SU-DHL-6 (cell line): ENCODE measurements at regions not wholly inside any gene's neighbourhood (a gene's known extent, or its start where the extent isn't known, plus 50 kb on each side); places are given as distances from the start of the nearest gene placed in this dataset.
A peak's percentile ranks its signal among the peaks of the same experiment; 100 is the strongest.

Experiments used
- H2AFZ ChIP-seq: fragments of 200-600 bp; sonication (generic); 2 replicates; pipeline ENCODE4 v1.6.1; 2014; ENCODE audit warnings: low read depth, mild to moderate bottlenecking, moderate library complexity, mixed read lengths, antibody characterized with exemption, low read length; ENCODE audit not compliant: severe bottlenecking
- H3F3A ChIP-seq: fragments of 200-600 bp; shearing (Covaris generic); 2 replicates; pipeline ENCODE4 v1.6.0; 2016; ENCODE audit warnings: antibody characterized with exemption, mild to moderate bottlenecking; ENCODE audit not compliant: insufficient read depth
- H3K27ac ChIP-seq: fragments of 200-600 bp; sonication (generic); 2 replicates; pipeline ENCODE4 v1.5.1; 2016; ENCODE audit warnings: low read depth, mild to moderate bottlenecking, low read length, moderate library complexity, mixed read lengths
- H3K27me3 ChIP-seq: fragments of 200-600 bp; sonication (generic), shearing (Covaris generic); 2 replicates; pipeline ENCODE4 v1.6.0; 2014; ENCODE audit warnings: mild to moderate bottlenecking, low read length
- H3K36me3 ChIP-seq: fragments of 200-600 bp; sonication (generic); 2 replicates; pipeline ENCODE4 v1.6.1; 2014; ENCODE audit warnings: mild to moderate bottlenecking, low read length, mixed read lengths
- H3K4me2 ChIP-seq: fragments of 300-600, 200-600 bp; shearing (Covaris generic), sonication (generic); 2 replicates; pipeline ENCODE4 v1.6.0; 2014; ENCODE audit warnings: low read length, low read depth, mild to moderate bottlenecking; ENCODE audit not compliant: poor library complexity, severe bottlenecking
- H3K4me3 ChIP-seq: fragments of 200-600 bp; sonication (generic); 2 replicates; pipeline ENCODE4 v1.5.1; 2014; ENCODE audit warnings: antibody characterized with exemption, low read length, mild to moderate bottlenecking, mixed read lengths; ENCODE audit not compliant: insufficient read depth, poor library complexity, severe bottlenecking
- H3K79me2 ChIP-seq: fragments of 200-600 bp; sonication (generic); 2 replicates; pipeline ENCODE4 v1.6.1; 2014; ENCODE audit warnings: mild to moderate bottlenecking, low read length, moderate library complexity; ENCODE audit not compliant: insufficient read depth
- H3K9ac ChIP-seq: fragments of 200-600 bp; sonication (generic); 2 replicates; pipeline ENCODE4 v1.7.0; 2014; ENCODE audit warnings: mild to moderate bottlenecking, low read length
- H3K9me2 ChIP-seq: fragments of 200-600 bp; sonication (generic); replicated peaks from 2 replicates; pipeline ENCODE4 v1.6.1; 2014; ENCODE audit warnings: low read length; ENCODE audit not compliant: insufficient read depth
- H3K9me3 ChIP-seq: fragments of 200-600 bp; sonication (generic); 2 replicates; pipeline ENCODE4 v1.6.1; 2014; ENCODE audit warnings: low read length, mixed read lengths; ENCODE audit not compliant: insufficient read depth
- H4K20me1 ChIP-seq: fragments of 200-600 bp; sonication (generic); 2 replicates; pipeline ENCODE4 v1.6.1; 2014; ENCODE audit warnings: low read depth, mild to moderate bottlenecking, antibody characterized with exemption, low read length, moderate library complexity, mixed read lengths
- EZH2phosphoT487 ChIP-seq: fragments of 200-600 bp; sonication (generic), shearing (Covaris generic); conservative IDR thresholded peaks from 2 replicates; pipeline ENCODE4 v1.6.1; 2018; ENCODE audit warnings: mild to moderate bottlenecking, antibody characterized with exemption, low read length, moderate library complexity, mixed read lengths
- TF ChIP-seq, protein P1 (sequence below): fragments of 200-600 bp; sonication (generic); IDR thresholded peaks from one replicate; pipeline ENCODE4 v1.5.1; 2017; ENCODE audit warnings: antibody characterized with exemption, mild to moderate bottlenecking, low read length, moderate library complexity; ENCODE audit not compliant: insufficient read depth, poor library complexity, severe bottlenecking

DNA sequence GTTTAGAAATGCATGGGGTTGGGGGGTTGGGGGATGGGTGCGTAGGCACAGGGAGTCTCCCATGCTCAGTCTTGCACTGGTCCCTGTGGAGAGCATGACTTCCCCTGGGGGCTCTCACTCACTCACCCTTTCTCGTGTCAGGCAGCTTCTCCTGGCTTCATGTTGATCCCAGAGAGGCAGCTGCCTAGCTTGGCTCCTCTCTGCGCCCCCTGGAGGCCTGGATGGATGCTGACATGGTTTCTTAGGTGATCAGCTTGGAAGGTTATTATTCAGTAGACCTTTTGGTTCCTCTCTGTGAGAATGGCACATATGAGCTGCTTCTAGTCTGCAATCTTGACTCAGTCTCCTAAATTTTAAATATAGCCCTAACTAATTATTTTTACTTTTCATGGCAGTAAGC is 109.3 kb upstream of the FAM83B start:
- Histone ChIP-seq H3K36me3 (no peaks in the 10 kb centered on the region), H2AFZ (no peak overlapping the region), H3K27me3 (no peaks in the 10 kb centered on the region), H3K9ac (no peak overlapping the region), H3K79me2 (no peaks in the 10 kb centered on the region), H3K9me2 (0 out of 2 replicates have a peak, but pooled peaks cover 3% of the 10 kb centered on the region), H3K4me2 (no peak overlapping the region), H3K9me3 (0 out of 2 replicates have a peak, but pooled peaks cover 8% of the 10 kb centered on the region), H3F3A (no peaks in the 10 kb centered on the region), H3K4me3 (no peak overlapping the region), H4K20me1 (no peaks in the 10 kb centered on the region), H3K27ac (no peak overlapping the region)
- TF ChIP-seq, protein P1, sequence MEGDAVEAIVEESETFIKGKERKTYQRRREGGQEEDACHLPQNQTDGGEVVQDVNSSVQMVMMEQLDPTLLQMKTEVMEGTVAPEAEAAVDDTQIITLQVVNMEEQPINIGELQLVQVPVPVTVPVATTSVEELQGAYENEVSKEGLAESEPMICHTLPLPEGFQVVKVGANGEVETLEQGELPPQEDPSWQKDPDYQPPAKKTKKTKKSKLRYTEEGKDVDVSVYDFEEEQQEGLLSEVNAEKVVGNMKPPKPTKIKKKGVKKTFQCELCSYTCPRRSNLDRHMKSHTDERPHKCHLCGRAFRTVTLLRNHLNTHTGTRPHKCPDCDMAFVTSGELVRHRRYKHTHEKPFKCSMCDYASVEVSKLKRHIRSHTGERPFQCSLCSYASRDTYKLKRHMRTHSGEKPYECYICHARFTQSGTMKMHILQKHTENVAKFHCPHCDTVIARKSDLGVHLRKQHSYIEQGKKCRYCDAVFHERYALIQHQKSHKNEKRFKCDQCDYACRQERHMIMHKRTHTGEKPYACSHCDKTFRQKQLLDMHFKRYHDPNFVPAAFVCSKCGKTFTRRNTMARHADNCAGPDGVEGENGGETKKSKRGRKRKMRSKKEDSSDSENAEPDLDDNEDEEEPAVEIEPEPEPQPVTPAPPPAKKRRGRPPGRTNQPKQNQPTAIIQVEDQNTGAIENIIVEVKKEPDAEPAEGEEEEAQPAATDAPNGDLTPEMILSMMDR: peak; percentile 44
- TF ChIP-seq EZH2phosphoT487: no peak

DNA sequence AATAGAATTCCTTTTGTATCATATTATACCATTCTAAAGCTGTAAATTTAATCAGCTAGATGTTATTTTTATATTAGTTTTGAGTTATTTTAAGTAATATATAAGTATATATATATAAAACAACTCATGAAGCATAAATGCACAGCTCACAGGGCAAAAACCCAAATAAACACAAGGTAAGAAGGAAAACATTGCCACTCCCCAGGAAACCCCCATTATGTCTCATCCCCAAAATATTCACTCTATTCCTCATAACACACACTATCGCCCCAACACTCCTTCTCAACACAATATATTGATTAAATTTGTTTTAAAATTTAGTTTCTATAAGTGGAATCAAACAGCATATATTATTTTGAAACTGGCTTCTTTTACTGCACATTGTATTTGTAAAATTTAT is 98.6 kb upstream of the FAM83B start:
- Histone ChIP-seq H3K36me3 (no peaks in the 10 kb centered on the region), H3F3A (no peaks in the 10 kb centered on the region), H3K27ac (no peak overlapping the region), H3K27me3 (no peaks in the 10 kb centered on the region), H4K20me1 (no peaks in the 10 kb centered on the region; the same call in 1 of the 2 replicates), H3K9me3 (0 out of 2 replicates have a peak, but pooled peaks cover 7% of the 10 kb centered on the region), H2AFZ (no peak overlapping the region), H3K4me3 (no peak overlapping the region), H3K79me2 (no peaks in the 10 kb centered on the region), H3K9me2 (no peaks in the 10 kb centered on the region), H3K4me2 (no peak overlapping the region), H3K9ac (no peak overlapping the region)
- TF ChIP-seq EZH2phosphoT487: no peak
- TF ChIP-seq, protein P1: no peak

DNA sequence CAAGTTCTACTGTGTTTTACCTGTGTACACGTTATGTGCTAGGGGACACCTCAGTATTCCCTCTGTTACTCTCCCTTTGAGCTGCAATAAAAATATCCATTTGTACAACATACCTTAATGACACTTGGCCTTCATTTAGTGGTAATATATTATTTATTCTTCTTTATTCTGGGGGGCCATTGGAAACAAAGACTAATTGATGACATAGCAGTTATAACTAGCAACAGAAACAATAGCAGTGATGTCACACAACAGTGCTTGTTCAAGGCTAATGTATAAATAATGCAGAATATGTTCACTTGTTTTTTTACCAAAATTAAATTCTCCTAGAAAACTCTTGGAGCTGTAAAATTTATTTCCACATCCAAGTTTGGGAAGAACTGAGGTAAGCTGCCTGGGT is 92.2 kb upstream of the FAM83B start:
- H3K4me2 ChIP-seq: no peak overlapping the region
- H4K20me1 ChIP-seq: no peaks in the 10 kb centered on the region
- no peaks in the 10 kb centered on the region for H3K9me2 ChIP-seq
- H3F3A ChIP-seq: no peaks in the 10 kb centered on the region
- no peak overlapping the region for H3K9ac ChIP-seq
- no peak overlapping the region for H3K4me3 ChIP-seq
- no peaks in the 10 kb centered on the region for H3K9me3 ChIP-seq
- no peak for TF ChIP-seq EZH2phosphoT487
- TF ChIP-seq, protein P1: no peak
- no peak overlapping the region for H3K27ac ChIP-seq
- no peaks in the 10 kb centered on the region for H3K27me3 ChIP-seq
- no peaks in the 10 kb centered on the region for H3K79me2 ChIP-seq
- no peaks in the 10 kb centered on the region for H3K36me3 ChIP-seq
- no peak overlapping the region for H2AFZ ChIP-seq
